GM23248 (cell line): ENCODE measurements at regions not wholly inside any gene's neighbourhood (a gene's known extent, or its start where the extent isn't known, plus 50 kb on each side); places are given as distances from the start of the nearest gene placed in this dataset.
A peak's percentile ranks its signal among the peaks of the same experiment; 100 is the strongest.

Experiments used
- DNase-seq: peaks from one replicate; pipeline ENCODE4 v3.0.0-alpha.2; 2015
- H2AFZ ChIP-seq: fragments of 200-600 bp; sonication (generic); 2 replicates; pipeline ENCODE4 v1.6.1; 2016; ENCODE audit warnings: antibody characterized with exemption
- H3F3A ChIP-seq: fragments of 200-600 bp; sonication (generic); 2 replicates; pipeline ENCODE4 v1.6.1; 2016; ENCODE audit warnings: mild to moderate bottlenecking, antibody characterized with exemption, mixed run types; ENCODE audit not compliant: insufficient read depth
- H3K27ac ChIP-seq: fragments of 200-600 bp; sonication (generic); 2 replicates; pipeline ENCODE4 v1.5.1; 2016; ENCODE audit warnings: mild to moderate bottlenecking
- H3K27me3 ChIP-seq: fragments of 200-600 bp; sonication (generic); replicated peaks from 2 replicates; pipeline ENCODE4 v1.6.1; 2016; ENCODE audit warnings: mild to moderate bottlenecking; ENCODE audit not compliant: insufficient read depth
- H3K36me3 ChIP-seq: fragments of 200-600 bp; sonication (generic); 2 replicates; pipeline ENCODE4 v1.6.1; 2016; ENCODE audit warnings: low read depth, mild to moderate bottlenecking
- H3K4me1 ChIP-seq: fragments of 200-600 bp; sonication (generic); 2 replicates; pipeline ENCODE4 v1.6.1; 2016; ENCODE audit warnings: mild to moderate bottlenecking; ENCODE audit not compliant: insufficient read depth
- H3K4me2 ChIP-seq: fragments of 200-600 bp; sonication (generic); one replicate; pipeline ENCODE4 v1.6.1; 2016; ENCODE audit warnings: mild to moderate bottlenecking; ENCODE audit not compliant: unreplicated experiment
- H3K4me3 ChIP-seq: fragments of 200-600 bp; sonication (generic); 2 replicates; pipeline ENCODE4 v1.5.1; 2016; ENCODE audit warnings: mild to moderate bottlenecking
- H3K79me2 ChIP-seq: fragments of 200-600 bp; sonication (generic); 2 replicates; pipeline ENCODE4 v1.6.1; 2016; ENCODE audit warnings: mild to moderate bottlenecking; ENCODE audit not compliant: insufficient read depth
- H3K9ac ChIP-seq: fragments of 200-600 bp; sonication (generic); 2 replicates; pipeline ENCODE4 v1.6.1; 2016; ENCODE audit warnings: mild to moderate bottlenecking
- H3K9me2 ChIP-seq: fragments of 200-600 bp; sonication (generic); 2 replicates; pipeline ENCODE4 v1.6.1; 2016; ENCODE audit warnings: mixed run types, mild to moderate bottlenecking, moderate library complexity; ENCODE audit not compliant: insufficient read depth
- H3K9me3 ChIP-seq: fragments of 200-600 bp; sonication (generic); one replicate; pipeline ENCODE4 v1.6.1; 2017; ENCODE audit warnings: low read depth
- H4K20me1 ChIP-seq: fragments of 200-600 bp; sonication (generic); 2 replicates; pipeline ENCODE4 v1.6.0; 2016; ENCODE audit not compliant: insufficient read depth
- EZH2 ChIP-seq: fragments of 200-600 bp; sonication (generic); IDR thresholded peaks from 2 replicates; pipeline ENCODE4 v1.6.1; 2018; ENCODE audit warnings: antibody characterized with exemption, mild to moderate bottlenecking; ENCODE audit not compliant: insufficient read depth, poor library complexity, severe bottlenecking
- EZH2phosphoT487 ChIP-seq: fragments of 200-600 bp; sonication (generic); IDR thresholded peaks from 2 replicates; pipeline ENCODE4 v1.6.1; 2018; ENCODE audit warnings: antibody characterized with exemption, moderate library complexity, mild to moderate bottlenecking, low read depth; ENCODE audit not compliant: insufficient read depth
- WGBS, 2 experiments: methylation state at CpG; one replicate each; pipeline ENCODE4 v1.1.6; 2015 to 2017; ENCODE audit warnings: low lambda C conversion rate in 2 of 2, low coverage in 1 of 2; ENCODE audit errors: missing lambda C conversion rate in 2 of 2; 5-methylcytosine and 5-hydroxymethylcytosine counted together
- in situ Hi-C: fragments of 300-500 bp; cut with MboI; formaldehyde crosslinking; loops from 2 replicates; pipeline ENCODE4 v1.15.0; 2020

GRCh38 chr3:193829781-193830180 is 236.8 kb downstream of the OPA1 start:
- Histone ChIP-seq H3K79me2 (no peaks in the 10 kb centered on the region), H3K9me2 (no peaks in the 10 kb centered on the region), H3K9me3 (no peaks in the 10 kb centered on the region), H3K9ac (no peak overlapping the region), H4K20me1 (no peaks in the 10 kb centered on the region), H3K4me2 (no peak overlapping the region), H3K27ac (no peak overlapping the region), H3F3A (no peaks in the 10 kb centered on the region), H3K36me3 (no peaks in the 10 kb centered on the region), H2AFZ (no peak overlapping the region), H3K4me1 (peaks cover 4% of the 10 kb centered on the region; the same call in 1 of the 2 replicates), H3K27me3 (0 out of 2 replicates have a peak, but pooled peaks cover 22% of the 10 kb centered on the region), H3K4me3 (no peak overlapping the region)
- peak; percentile 61 for DNase-seq
- 21 to 22% methylated on average over 5 of the region's 5 CpGs for WGBS, 2 experiments
- in situ Hi-C loops = no loop called here
- TF ChIP-seq EZH2 = no peak

GRCh38 chr3:193830791-193831191 is 237.8 kb downstream of the OPA1 start:
- no peak overlapping the region for H3K9ac ChIP-seq

GRCh38 chr3:193831495-193832455 is 238.8 kb downstream of the OPA1 start:
- DNase-seq = no peak
- no peaks in the 10 kb centered on the region for H3K79me2 ChIP-seq
- no peaks in the 10 kb centered on the region for H3K4me1 ChIP-seq
- H3F3A ChIP-seq = no peaks in the 10 kb centered on the region
- WGBS, 2 experiments = 80% methylated on average over 24 of the region's 24 CpGs
- no peaks in the 10 kb centered on the region for H4K20me1 ChIP-seq
- H3K4me3 ChIP-seq = no peak overlapping the region
- H3K4me2 ChIP-seq = no peak overlapping the region
- no peaks in the 10 kb centered on the region for H3K9me3 ChIP-seq
- H3K9ac ChIP-seq = no peak overlapping the region
- TF ChIP-seq EZH2phosphoT487 (no peak), EZH2 (no peak)
- in situ Hi-C loops = no loop called here
- no peak overlapping the region for H2AFZ ChIP-seq
- no peaks in the 10 kb centered on the region for H3K9me2 ChIP-seq
- H3K36me3 ChIP-seq = no peaks in the 10 kb centered on the region
- H3K27ac ChIP-seq = no peak overlapping the region
- peaks cover 24% of the 10 kb centered on the region; the same call in 1 of the 2 replicates for H3K27me3 ChIP-seq

More at GRCh38 chr3:193830791-193831191, 237.8 kb downstream of the OPA1 start:
- H4K20me1 ChIP-seq = no peaks in the 10 kb centered on the region
- H3K27me3 ChIP-seq = 0 out of 2 replicates have a peak, but pooled peaks cover 22% of the 10 kb centered on the region
- H3K9me3 ChIP-seq = no peaks in the 10 kb centered on the region
- in situ Hi-C loops = no loop called here
- H3K27ac ChIP-seq = no peak overlapping the region
- H3F3A ChIP-seq = no peaks in the 10 kb centered on the region
- 77 to 84% methylated on average over 8 of the region's 8 CpGs for WGBS, 2 experiments
- no peak overlapping the region for H3K4me2 ChIP-seq
- no peak for TF ChIP-seq EZH2
- no peak for TF ChIP-seq EZH2phosphoT487
- H3K9me2 ChIP-seq = no peaks in the 10 kb centered on the region
- peaks cover 4% of the 10 kb centered on the region; the same call in 1 of the 2 replicates for H3K4me1 ChIP-seq
- H3K79me2 ChIP-seq = no peaks in the 10 kb centered on the region
- no peak for DNase-seq
- H2AFZ ChIP-seq = no peak overlapping the region
- no peak overlapping the region for H3K4me3 ChIP-seq
- no peaks in the 10 kb centered on the region for H3K36me3 ChIP-seq

- H3K27ac ChIP-seq = no peak overlapping the region
- no peaks in the 10 kb centered on the region for H3K9me2 ChIP-seq
- no peaks in the 10 kb centered on the region for H4K20me1 ChIP-seq
- H3K9ac ChIP-seq = no peak overlapping the region
- no peaks in the 10 kb centered on the region for H3F3A ChIP-seq
- WGBS, 2 experiments = 69 to 77% methylated on average over 5 of the region's 5 CpGs
- H3K4me3 ChIP-seq = no peak overlapping the region
- H3K36me3 ChIP-seq = no peaks in the 10 kb centered on the region
- no peak overlapping the region for H2AFZ ChIP-seq
- H3K4me2 ChIP-seq = no peak overlapping the region
- no peak for DNase-seq
- no peaks in the 10 kb centered on the region for H3K4me1 ChIP-seq
- H3K27me3 ChIP-seq = peaks cover 19% of the 10 kb centered on the region; the same call in 1 of the 2 replicates
- no peak for TF ChIP-seq EZH2
- no peak for TF ChIP-seq EZH2phosphoT487
- H3K79me2 ChIP-seq = no peaks in the 10 kb centered on the region
- in situ Hi-C loops = no loop called here
- no peaks in the 10 kb centered on the region for H3K9me3 ChIP-seq
Observed at GRCh38 chr3:193832833-193833413, 239.9 kb downstream of the OPA1 start.
